Right cardiac atrium (tissue), 5 donors: ENCODE measurements at regions not wholly inside any gene's neighbourhood (a gene's known extent, or its start where the extent isn't known, plus 50 kb on each side); places are given as distances from the start of the nearest gene placed in this dataset.
A peak's percentile ranks its signal among the peaks of the same experiment; 100 is the strongest.
"Not testable (repeated sequence)": the region's sequence is repeated elsewhere in the genome, so short reads cannot be mapped to it uniquely, and the experiment has no call there.

Experiments used
- ATAC-seq, 2 donors: fragments of 200-7000 bp; cut with Tn5 transposase; one replicate each; pipeline versions ENCODE4 v1.8.0 to v1.9.1; 2020; ENCODE audit warnings: moderate library complexity in 2 of 2, mild to moderate bottlenecking in 1 of 2
- DNase-seq, 3 donors: peaks; one replicate each; pipeline ENCODE4 v3.0.0-alpha.2; 2020
- H3K27ac ChIP-seq: one replicate; pipeline ENCODE4 v1.5.1; 2013; ENCODE audit warnings: mild to moderate bottlenecking, low read length, control low read depth, moderate library complexity
- H3K27me3 ChIP-seq: one replicate; pipeline ENCODE4 v1.6.1; 2013; ENCODE audit not compliant: control insufficient read depth, insufficient read depth
- H3K4me1 ChIP-seq: one replicate; pipeline ENCODE4 v1.6.1; 2013; ENCODE audit warnings: low read length; ENCODE audit not compliant: control insufficient read depth, insufficient read depth
- H3K4me3 ChIP-seq: one replicate; pipeline ENCODE4 v1.5.1; 2013; ENCODE audit warnings: low read length, control low read depth
- H3K9me3 ChIP-seq: one replicate; pipeline ENCODE4 v1.6.1; 2013; ENCODE audit warnings: low read length; ENCODE audit not compliant: control insufficient read depth
- WGBS: extraction: QIAGEN DNeasy Blood & Tissue Kit; methylation state at CpG from one replicate; pipeline ENCODE4 v1.1.7; 2013; 5-methylcytosine and 5-hydroxymethylcytosine counted together
- intact Hi-C, 4 donors: fragments of 100-400 bp; cut with DNase I; formaldehyde crosslinking; loops; one replicate each; pipeline versions ENCODE4 v1.11.0 to v1.14.0; 2022 to 2023
- donor health status: healthy with polysubstance abuse.
- donor health status: DM: no; HTN: yes; CAD: no.
- donor health status: DM: no; HTN: no; CAD: no.
- donor health status: DM: no; HTN: yes; CAD: no; lungs with severe emphysema.
- donor health status: DM: yes; HTN: yes; CAD: no.

DNA sequence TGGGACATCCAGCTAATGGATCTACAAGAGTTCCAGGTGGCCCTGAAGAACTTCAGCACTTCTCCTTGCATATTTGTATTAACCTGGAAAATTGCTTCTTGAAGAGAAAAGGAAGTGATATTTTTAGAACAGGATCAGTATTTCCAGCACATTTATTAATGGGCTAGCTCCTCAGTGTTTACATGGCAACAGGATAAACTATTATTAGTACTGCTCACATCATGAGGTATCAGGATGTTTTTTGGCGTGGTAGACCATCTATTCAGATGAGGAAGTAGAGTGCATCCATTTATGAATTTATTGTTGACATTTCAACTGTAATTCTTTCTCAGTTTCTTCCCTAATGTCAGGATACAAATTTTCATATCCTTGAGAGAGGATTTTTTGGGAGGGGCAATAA, 144.4 kb downstream of the KCNRG start:
- Histone ChIP-seq H3K4me3 (no peak overlapping the region), H3K27me3 (no peaks in the 10 kb centered on the region), H3K27ac (no peak overlapping the region), H3K4me1 (no peaks in the 10 kb centered on the region), H3K9me3 (no peaks in the 10 kb centered on the region)
- intact Hi-C loops: no loop called here
- 63% methylated on average over 1 of the region's 1 CpG for WGBS
- no peak for ATAC-seq
- no peak for DNase-seq

DNA sequence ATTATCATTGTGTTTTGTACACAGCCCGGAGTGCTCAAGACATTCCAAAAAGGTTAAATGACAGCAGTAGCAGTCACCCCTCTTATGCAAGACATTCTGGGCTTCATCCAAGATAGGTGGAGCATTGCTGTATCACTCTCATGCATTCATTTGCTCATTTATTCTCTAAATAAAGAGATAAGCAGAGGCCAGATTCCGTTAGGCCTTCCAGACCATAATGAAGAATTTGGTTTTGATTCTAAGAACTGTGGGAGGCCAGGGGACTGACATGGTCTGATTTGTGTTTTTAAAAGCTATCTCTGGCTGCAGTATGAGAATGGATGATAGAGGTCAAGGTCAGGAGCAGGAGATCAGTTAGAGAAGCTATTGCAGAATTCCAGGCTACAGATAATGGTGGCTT, 145.8 kb downstream of the KCNRG start:
- Histone ChIP-seq H3K27ac (no peak overlapping the region), H3K27me3 (no peaks in the 10 kb centered on the region), H3K4me3 (no peak overlapping the region), H3K4me1 (no peaks in the 10 kb centered on the region), H3K9me3 (no peaks in the 10 kb centered on the region)
- DNase-seq (no peak), ATAC-seq (no peak)
- WGBS: 67% methylated on average over 2 of the region's 2 CpGs
- intact Hi-C loops: no loop called here

DNA sequence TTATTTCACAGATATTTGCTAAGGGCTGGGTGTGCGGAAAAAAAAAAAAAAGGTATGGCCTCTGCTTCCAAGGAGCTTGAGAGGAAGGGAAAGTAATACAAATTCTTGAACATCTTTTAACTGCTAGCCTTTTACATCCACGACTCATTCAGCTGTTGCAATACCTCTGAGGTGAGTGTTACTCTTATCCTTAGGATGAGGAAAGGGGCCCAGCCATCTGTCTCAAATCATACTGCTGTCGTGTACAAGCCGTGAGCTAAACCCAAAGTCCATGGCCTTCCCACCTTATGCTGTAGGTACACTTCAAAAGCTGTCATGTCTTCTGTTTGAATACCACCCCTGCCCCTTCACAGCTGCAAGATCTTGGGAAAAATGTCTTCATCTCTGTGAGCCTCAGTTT, 146.8 kb downstream of the KCNRG start:
- 85% methylated on average over 4 of the region's 4 CpGs for WGBS
- intact Hi-C loops: no loop called here

DNA sequence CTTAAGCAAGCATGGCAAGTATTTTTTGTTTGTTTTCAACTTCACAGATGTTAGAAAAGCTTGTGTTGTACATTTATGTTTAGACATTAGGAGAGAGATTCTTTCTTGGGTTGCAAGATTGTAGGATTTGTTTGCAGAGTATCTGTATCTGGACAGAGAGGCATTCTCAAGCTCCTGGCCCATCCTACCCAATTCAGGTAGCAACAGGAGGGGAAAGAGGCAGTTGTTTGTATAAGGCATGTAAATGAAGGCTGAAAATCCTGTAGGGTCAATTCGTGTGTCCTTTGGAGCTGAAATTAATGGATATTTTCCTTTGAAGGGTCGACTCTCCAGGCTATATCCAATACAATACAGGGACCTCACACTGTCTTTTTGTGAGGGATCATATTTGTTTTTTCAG, 147.3 kb downstream of the KCNRG start:
- H3K9me3 ChIP-seq: no peaks in the 10 kb centered on the region
- ATAC-seq (no peak), DNase-seq (no peak)
- intact Hi-C loops: no loop called here
- WGBS: 78% methylated on average over 2 of the region's 2 CpGs
- no peak overlapping the region for H3K27ac ChIP-seq
- no peak overlapping the region for H3K4me3 ChIP-seq
- H3K27me3 ChIP-seq: no peaks in the 10 kb centered on the region
- no peaks in the 10 kb centered on the region for H3K4me1 ChIP-seq

More for the DNA sequence above, 146.8 kb downstream of the KCNRG start:
- DNase-seq (no peak), ATAC-seq (no peak)
- Histone ChIP-seq H3K27ac (no peak overlapping the region), H3K27me3 (no peaks in the 10 kb centered on the region), H3K4me1 (no peaks in the 10 kb centered on the region), H3K4me3 (no peak overlapping the region), H3K9me3 (no peaks in the 10 kb centered on the region)

DNA sequence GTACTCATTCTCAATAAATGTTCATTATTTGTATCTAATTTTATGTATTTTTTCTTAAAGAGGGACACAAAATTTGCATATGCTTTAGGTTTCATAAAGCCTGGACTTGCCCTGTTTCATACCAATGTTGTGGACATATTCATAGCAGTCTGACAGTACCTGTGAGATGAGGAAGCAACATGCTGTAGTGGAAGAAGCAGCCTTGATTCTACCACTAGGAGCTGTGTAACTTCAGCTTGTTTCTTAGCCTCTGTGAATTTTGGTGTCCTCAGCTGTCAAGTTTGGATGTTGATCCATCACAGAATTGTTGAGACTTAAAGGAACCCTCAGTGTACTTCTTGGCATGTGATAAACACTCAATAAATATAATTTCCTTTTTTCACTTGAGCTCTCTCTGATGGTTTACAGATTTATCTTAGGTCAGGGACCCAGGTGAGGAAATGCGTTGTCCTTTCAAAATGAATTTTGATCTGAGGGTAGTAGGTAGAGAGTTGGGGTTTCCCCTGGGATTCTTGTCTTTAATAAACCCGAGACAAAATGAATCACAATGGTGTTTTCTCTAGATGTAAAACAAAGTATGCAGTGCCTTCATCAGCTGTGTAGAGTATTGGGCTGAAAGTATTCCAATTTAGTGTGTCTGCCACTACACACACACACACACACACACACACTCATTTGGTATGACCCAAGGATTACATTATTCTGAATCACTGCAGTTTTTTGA, 152.1 kb downstream of the KCNRG start:
- H3K27ac ChIP-seq: no peak overlapping the region
- WGBS: 80% methylated on average over 2 of the region's 2 CpGs
- H3K9me3 ChIP-seq: no peaks in the 10 kb centered on the region
- intact Hi-C loops: loop anchor here in 1 of 4 donors (5.0 kb wide), 1 partner anchor 635 kb away; no protein-coding TSS in a partner anchor
- H3K4me3 ChIP-seq: no peak overlapping the region
- H3K27me3 ChIP-seq: no peaks in the 10 kb centered on the region
- ATAC-seq (no peak), DNase-seq (no peak)
- H3K4me1 ChIP-seq: no peaks in the 10 kb centered on the region

DNA sequence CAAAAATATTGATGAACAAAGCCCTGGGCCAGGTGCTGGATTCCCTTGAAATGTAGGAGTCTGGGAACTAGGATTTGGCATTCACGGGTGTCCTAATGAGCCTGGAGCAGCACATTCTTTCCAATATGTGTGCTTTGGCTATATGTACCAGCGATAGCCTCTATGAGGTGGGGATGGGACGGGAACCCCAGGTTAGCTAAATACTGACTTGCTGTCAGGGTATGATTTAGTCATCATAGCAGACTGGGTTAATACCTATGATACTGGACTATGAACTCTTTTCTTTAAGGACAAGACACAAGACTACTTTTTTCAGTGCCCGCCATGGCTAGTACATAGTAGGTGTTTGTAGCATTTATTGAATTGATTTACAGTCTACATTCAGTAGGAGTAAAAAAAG, 152.7 kb downstream of the KCNRG start:
- ATAC-seq: no peak
- no peaks in the 10 kb centered on the region for H3K9me3 ChIP-seq
- no peak overlapping the region for H3K27ac ChIP-seq
- DNase-seq: no peak
- H3K4me3 ChIP-seq: no peak overlapping the region
- 91% methylated on average over 4 of the region's 4 CpGs for WGBS
- intact Hi-C loops: loop anchor here in 1 of 4 donors (5.0 kb wide), 1 partner anchor 634 kb away; no protein-coding TSS in a partner anchor
- H3K4me1 ChIP-seq: no peaks in the 10 kb centered on the region
- H3K27me3 ChIP-seq: no peaks in the 10 kb centered on the region

DNA sequence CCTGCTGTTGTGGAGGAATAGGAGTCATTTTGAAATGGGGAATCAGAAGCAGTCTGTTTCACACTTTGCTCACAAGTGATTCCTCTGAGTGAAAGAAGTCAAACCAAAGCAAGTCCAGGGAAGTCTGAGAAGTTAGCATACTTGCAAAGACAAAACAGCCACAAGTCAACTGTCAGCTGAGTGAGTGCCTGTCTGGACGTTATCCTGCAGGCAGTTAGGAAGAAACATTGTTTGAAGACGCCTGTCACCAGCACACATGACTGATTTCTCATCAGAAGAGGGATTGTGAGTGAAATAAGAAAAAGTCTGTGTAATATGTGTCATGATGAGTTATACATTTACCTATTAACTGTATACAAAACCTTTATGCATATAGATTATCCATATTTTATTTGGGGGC, 153.5 kb downstream of the KCNRG start:
- no peaks in the 10 kb centered on the region for H3K4me1 ChIP-seq
- intact Hi-C loops: loop anchor here in 1 of 4 donors (5.0 kb wide), 1 partner anchor 634 kb away; no protein-coding TSS in a partner anchor

DNA sequence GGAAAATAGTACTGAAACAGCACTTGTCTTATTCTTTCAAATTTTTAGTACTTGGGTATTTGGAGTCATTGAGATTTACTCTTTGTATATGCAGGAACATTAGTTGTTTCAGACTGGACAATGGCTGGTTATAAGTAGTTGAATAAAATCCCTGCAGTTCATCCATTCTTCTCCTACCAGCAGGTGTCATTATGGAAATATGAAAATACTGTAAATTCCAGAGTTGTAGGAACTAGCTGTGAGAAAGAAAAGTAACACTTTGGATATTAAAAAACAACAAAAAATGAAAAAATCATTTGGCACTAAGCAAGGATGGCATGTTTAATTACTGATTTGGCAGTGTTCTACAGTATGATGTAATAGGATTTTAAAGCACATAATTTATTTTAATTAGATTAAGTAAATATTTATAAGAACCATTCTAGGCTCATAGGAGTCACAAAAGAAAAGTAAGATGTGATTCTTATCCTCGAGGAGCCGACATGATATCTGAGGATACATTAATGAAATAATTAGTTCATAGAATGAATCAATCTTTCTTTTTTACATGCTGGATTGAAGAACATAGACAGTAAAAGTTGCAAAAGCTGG, 155.3 kb downstream of the KCNRG start:
- no peak for ATAC-seq
- 49% methylated on average over 2 of the region's 2 CpGs for WGBS

More for the DNA sequence above, 153.5 kb downstream of the KCNRG start:
- no peak overlapping the region for H3K4me3 ChIP-seq
- no peaks in the 10 kb centered on the region for H3K9me3 ChIP-seq
- H3K27me3 ChIP-seq: no peaks in the 10 kb centered on the region
- DNase-seq: no peak
- 71% methylated on average over 2 of the region's 2 CpGs for WGBS
- no peak for ATAC-seq
- no peak overlapping the region for H3K27ac ChIP-seq

DNA sequence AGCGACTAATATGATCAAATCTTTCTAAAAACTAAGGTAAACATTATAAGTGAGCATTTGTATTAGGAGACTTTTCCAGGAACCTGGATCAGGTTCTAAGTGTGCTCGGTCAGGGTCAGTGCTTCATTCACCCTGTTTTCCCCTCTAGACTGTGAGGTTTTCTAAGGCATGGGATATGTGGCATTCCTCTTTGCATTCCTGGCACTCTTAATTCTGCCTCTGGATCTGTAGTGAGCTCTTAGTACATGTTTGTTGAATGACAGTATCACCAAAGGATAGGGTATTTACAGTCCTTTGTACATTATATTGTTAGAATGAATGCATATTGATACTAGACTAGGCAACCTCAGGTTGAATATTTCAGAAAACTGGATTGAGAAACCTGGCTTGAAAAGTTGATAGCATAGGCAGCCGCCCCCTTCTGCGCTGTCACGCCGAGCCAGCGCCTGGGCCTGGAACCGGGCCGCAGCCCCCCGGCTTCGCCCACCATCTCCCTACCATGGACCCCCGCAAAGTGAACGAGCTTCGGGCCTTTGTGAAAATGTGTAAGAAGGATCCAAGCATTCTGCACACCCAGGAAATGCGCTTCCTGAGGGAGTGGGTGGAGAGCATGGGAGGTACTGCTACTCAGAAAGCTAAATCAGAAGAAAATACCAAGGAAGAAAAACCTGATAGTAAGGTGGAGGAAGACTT, 156.5 kb downstream of the KCNRG start:
- ATAC-seq (no peak), DNase-seq (peak in 1 of 3 donors; percentile 41)
- H3K4me1 ChIP-seq: no peaks in the 10 kb centered on the region
- intact Hi-C loops: no loop called here
- H3K27ac ChIP-seq: no peak overlapping the region
- 96% methylated on average over 15 of the region's 15 CpGs for WGBS
- no peaks in the 10 kb centered on the region for H3K9me3 ChIP-seq
- H3K4me3 ChIP-seq: no peak overlapping the region
- no peaks in the 10 kb centered on the region for H3K27me3 ChIP-seq

More for the DNA sequence above, 155.3 kb downstream of the KCNRG start:
- intact Hi-C loops: no loop called here
- Histone ChIP-seq H3K9me3 (no peaks in the 10 kb centered on the region), H3K4me1 (no peaks in the 10 kb centered on the region), H3K27me3 (no peaks in the 10 kb centered on the region), H3K27ac (no peak overlapping the region), H3K4me3 (no peak overlapping the region)
- no peak for DNase-seq

DNA sequence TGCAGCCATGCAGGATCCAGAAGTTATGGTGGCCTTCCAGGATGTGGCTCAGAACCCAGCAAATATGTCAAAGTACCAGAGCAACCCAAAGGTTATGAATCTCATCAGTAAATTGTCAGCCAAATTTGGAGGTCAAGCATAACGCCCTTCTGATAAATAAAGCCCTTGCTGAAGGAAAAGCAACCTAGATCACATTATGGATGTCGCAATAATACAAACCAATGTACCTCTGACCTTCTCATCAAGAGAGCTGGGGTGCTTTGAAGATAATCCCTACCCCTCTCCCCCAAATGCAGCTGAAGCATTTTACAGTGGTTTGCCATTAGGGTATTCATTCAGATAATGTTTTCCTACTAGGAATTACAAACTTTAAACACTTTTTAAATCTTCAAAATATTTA, 157.8 kb downstream of the KCNRG start:
- DNase-seq, H3K4me3 ChIP-seq, H3K9me3 ChIP-seq, ATAC-seq, intact Hi-C loops, H3K4me1 ChIP-seq, H3K27me3 ChIP-seq, H3K27ac ChIP-seq: not testable (repeated sequence)
- 93% methylated on average over 2 of the region's 2 CpGs for WGBS

DNA sequence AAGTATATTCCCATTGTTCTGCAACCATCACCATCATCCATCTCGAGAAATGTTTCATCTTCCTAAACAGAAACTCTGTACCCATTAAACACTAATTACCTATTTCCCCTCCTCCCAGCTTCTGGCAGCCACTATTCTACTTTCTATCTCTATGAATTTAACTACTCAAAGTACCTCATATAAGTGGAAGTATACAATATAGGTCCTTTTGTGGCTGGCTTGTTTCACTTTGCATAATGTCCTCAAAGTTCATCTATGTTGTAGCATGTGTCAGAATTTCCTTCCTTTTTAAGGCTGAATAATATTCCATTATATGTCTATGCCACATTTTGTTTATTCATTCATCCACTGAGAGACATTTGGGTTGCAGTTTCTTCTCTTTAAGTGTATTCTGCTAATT, 159.4 kb downstream of the KCNRG start:
- Histone ChIP-seq H3K27me3 (no peaks in the 10 kb centered on the region), H3K4me3 (no peak overlapping the region), H3K27ac (no peak overlapping the region), H3K4me1 (no peaks in the 10 kb centered on the region), H3K9me3 (no peaks in the 10 kb centered on the region)
- no peak for ATAC-seq
- 96% methylated on average over 1 of the region's 1 CpG for WGBS
- DNase-seq: no peak
- intact Hi-C loops: no loop called here
